Stimulated activated CD8-positive, alpha-beta memory T cell treated with anti-CD3 and anti-CD28 coated beads, Interleukin-12 subunit alpha, Interleukin-12 subunit beta, amount 100 ng/mL, for 24 hours (primary cell): ENCODE measurements at regions not wholly inside any gene's neighbourhood (a gene's known extent, or its start where the extent isn't known, plus 50 kb on each side); places are given as distances from the start of the nearest gene placed in this dataset.

Experiments
- DNase-seq: peaks from one replicate; pipeline ENCODE4 v3.0.0-alpha.2; 2020; ENCODE audit errors: extremely low read depth

- DNase-seq: no peak
Measured at GRCh38 chr6:43968110-43968965, 158.9 kb downstream of the MRPL14 start.

- DNase-seq: no peak
Measured at GRCh38 chr6:43967719-43968091, 159.5 kb downstream of the MRPL14 start.

- DNase-seq: no peak
Measured at GRCh38 chr6:43966853-43967718, 160.2 kb downstream of the MRPL14 start.

- DNase-seq: no peak
Measured at GRCh38 chr6:43966374-43966658, 160.9 kb downstream of the MRPL14 start.

- no peak for DNase-seq
Measured at GRCh38 chr6:43965628-43966373, 161.5 kb downstream of the MRPL14 start.

- DNase-seq: no peak
Measured at GRCh38 chr6:43964659-43965570, 162.3 kb downstream of the MRPL14 start.

GRCh38 chr6:43963877-43964658 lies 163.2 kb downstream of the MRPL14 start:
- no peak for DNase-seq

- DNase-seq: no peak
Measured at GRCh38 chr6:43963203-43963602, 164.0 kb downstream of the MRPL14 start.

- no peak for DNase-seq
Measured at GRCh38 chr6:43962458-43962857, 164.8 kb downstream of the MRPL14 start.

GRCh38 chr6:43957273-43957672 lies 170.0 kb downstream of the MRPL14 start:
- no peak for DNase-seq

GRCh38 chr6:43956478-43956877 lies 170.8 kb downstream of the MRPL14 start:
- DNase-seq: no peak

- DNase-seq: no peak
Measured at GRCh38 chr6:43954311-43955131, 172.7 kb downstream of the MRPL14 start.

GRCh38 chr6:43953794-43954310 lies 173.4 kb downstream of the MRPL14 start:
- no peak for DNase-seq

- no peak for DNase-seq
Measured at GRCh38 chr6:43953256-43953655, 174.0 kb downstream of the MRPL14 start.

GRCh38 chr6:43952746-43953145 lies 174.5 kb downstream of the MRPL14 start:
- DNase-seq: no peak

- DNase-seq: no peak
Measured at GRCh38 chr6:43951756-43952675, 175.2 kb downstream of the MRPL14 start.

GRCh38 chr6:43951063-43951755 lies 176.0 kb downstream of the MRPL14 start:
- no peak for DNase-seq

GRCh38 chr6:43950731-43951062 lies 176.6 kb downstream of the MRPL14 start:
- DNase-seq: no peak
